Natural killer cell (primary cell): ENCODE measurements at regions not wholly inside any gene's neighbourhood (a gene's known extent, or its start where the extent isn't known, plus 50 kb on each side); places are given as distances from the start of the nearest gene placed in this dataset.

Experiments
- ATAC-seq, 3 donors: fragments of 150-1000 bp in 2 of 3; fragments of 200-7000 bp in 1 of 3; cut with Tn5 transposase; 1 replicate in 1 of 3; 2 replicates in 2 of 3; pipeline ENCODE4 v1.10.0; 2021; ENCODE audit warnings: mild to moderate bottlenecking in 2 of 3, moderate library complexity in 2 of 3
- DNase-seq, 2 donors: peaks; one replicate each; pipeline versions ENCODE4 v3.0.0 to v3.0.0-alpha.2; 2013 to 2021; ENCODE audit warnings: mixed read lengths in 1 of 2
- H3K27ac ChIP-seq: one replicate; pipeline ENCODE4 v1.5.1; 2013; ENCODE audit warnings: mild to moderate bottlenecking, low read length
- H3K27me3 ChIP-seq: one replicate; pipeline ENCODE4 v1.6.1; 2013; ENCODE audit warnings: low read length; ENCODE audit not compliant: control insufficient read depth, insufficient read depth
- H3K36me3 ChIP-seq: one replicate; pipeline ENCODE4 v1.6.1; 2013; ENCODE audit warnings: low read length; ENCODE audit not compliant: control insufficient read depth, insufficient read depth
- H3K4me1 ChIP-seq: one replicate; pipeline ENCODE4 v1.6.1; 2013; ENCODE audit warnings: low read length; ENCODE audit not compliant: control insufficient read depth, insufficient read depth
- H3K4me3 ChIP-seq: one replicate; pipeline ENCODE4 v1.5.1; 2013; ENCODE audit warnings: low read length
- H3K9me3 ChIP-seq: one replicate; pipeline ENCODE4 v1.6.1; 2013; ENCODE audit warnings: low read length; ENCODE audit not compliant: control insufficient read depth, insufficient read depth
- H3K27ac Mint-ChIP-seq, 2 donors: one replicate each; pipeline ENCODE4 v1.8.0; 2022; ENCODE audit warnings: mild to moderate bottlenecking in 2 of 2, mixed read lengths in 2 of 2, moderate library complexity in 1 of 2
- H3K27me3 Mint-ChIP-seq, 2 donors: one replicate each; pipeline ENCODE4 v1.8.0; 2022; ENCODE audit warnings: low read depth in 2 of 2, mixed read lengths in 2 of 2
- H3K36me3 Mint-ChIP-seq: one replicate; pipeline ENCODE4 v1.8.0; 2022; ENCODE audit warnings: mixed read lengths
- H3K4me1 Mint-ChIP-seq, 2 donors: one replicate each; pipeline ENCODE4 v1.8.0; 2022; ENCODE audit warnings: mixed read lengths in 2 of 2
- H3K4me3 Mint-ChIP-seq: one replicate; pipeline ENCODE4 v1.8.0; 2022; ENCODE audit warnings: mild to moderate bottlenecking, moderate library complexity, mixed read lengths
- H3K9me3 Mint-ChIP-seq, 2 donors: one replicate each; pipeline ENCODE4 v1.8.0; 2022; ENCODE audit warnings: mixed read lengths in 2 of 2
- WGBS: methylation state at CpG from one replicate; pipeline ENCODE4 v1.1.7; 2013; ENCODE audit warnings: missing lambda C conversion rate; ENCODE audit not compliant: insufficient coverage; 5-methylcytosine and 5-hydroxymethylcytosine counted together
- intact Hi-C: fragments of 100-400 bp; cut with micrococcal nuclease; formaldehyde crosslinking; loops from one replicate; pipeline ENCODE4 v1.14.2; 2022
- TF ChIP-seq, protein P1 (sequence below): fragments of 200-600 bp; IDR thresholded peaks from one replicate; pipeline ENCODE4 v1.8.0; 2022; ENCODE audit warnings: antibody characterized with exemption

DNA sequence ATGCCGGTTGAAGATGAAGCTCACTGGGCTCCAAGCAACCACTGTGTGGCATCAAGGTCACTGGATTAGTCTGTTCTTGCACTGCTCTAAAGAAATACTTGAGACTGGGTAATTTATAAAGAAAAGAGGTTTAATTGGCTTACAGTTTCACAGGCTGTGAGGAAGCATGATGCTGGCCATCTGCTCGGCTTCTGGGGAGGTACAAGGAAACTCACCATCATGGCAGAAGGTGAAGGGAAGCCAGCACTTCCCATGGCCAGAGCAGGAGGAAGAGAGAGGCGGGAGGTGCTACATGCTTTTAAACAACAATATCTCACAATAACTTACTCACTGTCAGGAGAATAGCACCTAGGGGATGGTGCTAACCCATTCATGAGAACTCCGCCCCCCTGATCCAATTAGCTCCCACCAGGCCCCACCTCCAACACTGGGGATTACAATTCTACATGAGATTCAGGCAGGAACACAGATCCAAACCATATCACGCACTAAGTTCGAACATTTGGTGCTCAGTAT lies 109.7 kb upstream of the MGAT5 start:
- TF ChIP-seq, protein P1, sequence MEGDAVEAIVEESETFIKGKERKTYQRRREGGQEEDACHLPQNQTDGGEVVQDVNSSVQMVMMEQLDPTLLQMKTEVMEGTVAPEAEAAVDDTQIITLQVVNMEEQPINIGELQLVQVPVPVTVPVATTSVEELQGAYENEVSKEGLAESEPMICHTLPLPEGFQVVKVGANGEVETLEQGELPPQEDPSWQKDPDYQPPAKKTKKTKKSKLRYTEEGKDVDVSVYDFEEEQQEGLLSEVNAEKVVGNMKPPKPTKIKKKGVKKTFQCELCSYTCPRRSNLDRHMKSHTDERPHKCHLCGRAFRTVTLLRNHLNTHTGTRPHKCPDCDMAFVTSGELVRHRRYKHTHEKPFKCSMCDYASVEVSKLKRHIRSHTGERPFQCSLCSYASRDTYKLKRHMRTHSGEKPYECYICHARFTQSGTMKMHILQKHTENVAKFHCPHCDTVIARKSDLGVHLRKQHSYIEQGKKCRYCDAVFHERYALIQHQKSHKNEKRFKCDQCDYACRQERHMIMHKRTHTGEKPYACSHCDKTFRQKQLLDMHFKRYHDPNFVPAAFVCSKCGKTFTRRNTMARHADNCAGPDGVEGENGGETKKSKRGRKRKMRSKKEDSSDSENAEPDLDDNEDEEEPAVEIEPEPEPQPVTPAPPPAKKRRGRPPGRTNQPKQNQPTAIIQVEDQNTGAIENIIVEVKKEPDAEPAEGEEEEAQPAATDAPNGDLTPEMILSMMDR, result no peak
- Histone ChIP-seq H3K4me3 (no peak overlapping the region), H3K4me1 (peaks cover 36% of the 10 kb centered on the region), H3K27ac (no peak overlapping the region), H3K27me3 (no peaks in the 10 kb centered on the region), H3K36me3 (no peaks in the 10 kb centered on the region), H3K9me3 (no peaks in the 10 kb centered on the region)
- intact Hi-C loops, result no loop called here
- Mint-ChIP-seq H3K36me3 (no peaks in the 10 kb centered on the region), H3K4me3 (no peak overlapping the region), H3K9me3 (no peaks in the 10 kb centered on the region), H3K4me1 (peaks cover 64 to 69% of the 10 kb centered on the region in 2 donors), H3K27ac (peak overlapping the region; percentile 8 to 9), H3K27me3 (no peaks in the 10 kb centered on the region)
- ATAC-seq (no peak), DNase-seq (no peak)
- 91% methylated on average over 3 of the region's 6 CpGs for WGBS

DNA sequence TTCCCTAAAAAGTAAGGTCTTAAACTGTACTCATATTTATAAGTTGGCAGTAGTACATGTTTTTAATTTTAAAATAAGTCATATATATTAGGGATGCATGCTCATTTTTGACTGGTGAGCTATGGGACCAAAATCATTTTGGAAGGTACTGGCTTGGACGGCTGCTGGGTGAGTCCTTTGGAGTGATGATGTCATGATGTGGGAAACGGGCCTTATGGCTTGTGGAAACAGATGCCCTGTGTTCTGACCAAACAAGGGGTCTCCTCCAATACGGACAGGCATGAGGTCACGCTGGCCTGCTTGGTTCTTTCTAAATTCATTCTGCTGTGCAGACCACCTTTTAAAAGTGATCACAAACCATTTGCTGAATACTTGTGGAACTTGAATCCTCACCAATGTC lies 109.2 kb upstream of the MGAT5 start:
- no peaks in the 10 kb centered on the region for H3K9me3 Mint-ChIP-seq
- intact Hi-C loops, result no loop called here
- no peak overlapping the region for H3K27ac Mint-ChIP-seq
- Histone ChIP-seq H3K9me3 (no peaks in the 10 kb centered on the region), H3K27me3 (no peaks in the 10 kb centered on the region), H3K36me3 (no peaks in the 10 kb centered on the region), H3K4me3 (no peak overlapping the region), H3K27ac (no peak overlapping the region), H3K4me1 (peaks cover 32% of the 10 kb centered on the region)
- H3K4me3 Mint-ChIP-seq, result no peak overlapping the region
- ATAC-seq, result no peak
- DNase-seq, result no peak
- H3K27me3 Mint-ChIP-seq, result no peaks in the 10 kb centered on the region
- peaks cover 69 to 71% of the 10 kb centered on the region in 2 donors for H3K4me1 Mint-ChIP-seq
- TF ChIP-seq, protein P1, result no peak
- no peaks in the 10 kb centered on the region for H3K36me3 Mint-ChIP-seq
- WGBS, result 96% methylated on average over 4 of the region's 4 CpGs

DNA sequence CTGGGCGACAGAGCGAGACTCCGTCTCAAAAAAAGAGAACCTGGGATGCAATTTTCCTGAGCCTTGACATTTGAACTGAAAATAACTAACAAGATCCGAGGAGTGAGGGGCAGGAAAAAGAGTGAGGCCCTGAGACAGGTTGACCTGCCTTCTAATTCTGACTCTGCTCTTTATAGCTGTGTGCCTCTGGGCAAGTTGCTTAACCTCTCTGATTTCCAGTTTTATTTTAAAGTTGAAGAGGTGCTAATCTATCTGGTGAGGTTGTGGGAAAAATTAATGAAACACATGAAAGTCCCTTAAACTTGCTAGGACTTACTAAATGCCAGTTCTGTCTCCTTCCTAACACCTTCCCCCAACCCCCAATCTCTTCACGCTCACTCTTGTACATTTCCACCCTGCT lies 108.4 kb upstream of the MGAT5 start:
- H3K36me3 Mint-ChIP-seq, result no peaks in the 10 kb centered on the region
- 97% methylated on average over 5 of the region's 5 CpGs for WGBS
- TF ChIP-seq, protein P1, result no peak
- Histone ChIP-seq H3K27ac (no peak overlapping the region), H3K9me3 (no peaks in the 10 kb centered on the region), H3K27me3 (no peaks in the 10 kb centered on the region), H3K4me3 (no peak overlapping the region), H3K36me3 (no peaks in the 10 kb centered on the region), H3K4me1 (peaks cover 24% of the 10 kb centered on the region)
- intact Hi-C loops, result no loop called here
- DNase-seq (no peak), ATAC-seq (no peak)
- no peaks in the 10 kb centered on the region for H3K27me3 Mint-ChIP-seq
- no peak overlapping the region for H3K4me3 Mint-ChIP-seq
- peak overlapping the region in 1 of 2 donors; percentile 67 for H3K27ac Mint-ChIP-seq
- peaks cover 70% of the 10 kb centered on the region in 2 donors for H3K4me1 Mint-ChIP-seq
- H3K9me3 Mint-ChIP-seq, result no peaks in the 10 kb centered on the region

DNA sequence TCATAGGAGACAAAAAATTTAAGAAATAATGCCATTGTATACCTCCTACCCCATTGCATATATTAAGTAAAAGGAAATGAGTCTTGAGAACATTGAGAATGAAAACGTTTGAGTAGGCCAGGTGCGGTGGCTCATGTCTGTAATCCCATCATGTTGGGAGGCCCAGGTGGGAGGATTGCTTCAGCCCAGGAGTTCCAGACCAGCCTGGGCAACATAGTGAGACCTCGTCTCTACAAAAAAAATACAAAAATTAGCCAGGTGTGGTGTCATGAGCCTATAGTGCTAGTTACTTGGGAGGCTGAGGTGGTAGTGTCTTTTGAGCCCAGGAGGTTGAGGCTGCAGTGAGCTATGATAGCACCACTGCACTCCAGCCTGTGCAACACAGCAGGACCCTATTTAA lies 107.7 kb upstream of the MGAT5 start:
- Histone ChIP-seq H3K4me1 (peaks cover 17% of the 10 kb centered on the region), H3K27ac (no peak overlapping the region), H3K27me3 (no peaks in the 10 kb centered on the region), H3K4me3 (no peak overlapping the region), H3K9me3 (no peaks in the 10 kb centered on the region), H3K36me3 (no peaks in the 10 kb centered on the region)
- Mint-ChIP-seq H3K4me1 (peaks cover 63 to 65% of the 10 kb centered on the region in 2 donors), H3K36me3 (no peaks in the 10 kb centered on the region), H3K9me3 (no peaks in the 10 kb centered on the region), H3K27me3 (no peaks in the 10 kb centered on the region), H3K27ac (peak overlapping the region in 1 of 2 donors; percentile 67), H3K4me3 (no peak overlapping the region)
- no peak for DNase-seq
- ATAC-seq, result no peak
- WGBS, result 54% methylated on average over 3 of the region's 3 CpGs
- TF ChIP-seq, protein P1, result no peak
- intact Hi-C loops, result no loop called here
